ENCODE measurements at regions not wholly inside any gene's neighbourhood (a gene's known extent, or its start where the extent isn't known, plus 50 kb on each side); places are given as distances from the start of the nearest gene placed in this dataset.

DNA sequence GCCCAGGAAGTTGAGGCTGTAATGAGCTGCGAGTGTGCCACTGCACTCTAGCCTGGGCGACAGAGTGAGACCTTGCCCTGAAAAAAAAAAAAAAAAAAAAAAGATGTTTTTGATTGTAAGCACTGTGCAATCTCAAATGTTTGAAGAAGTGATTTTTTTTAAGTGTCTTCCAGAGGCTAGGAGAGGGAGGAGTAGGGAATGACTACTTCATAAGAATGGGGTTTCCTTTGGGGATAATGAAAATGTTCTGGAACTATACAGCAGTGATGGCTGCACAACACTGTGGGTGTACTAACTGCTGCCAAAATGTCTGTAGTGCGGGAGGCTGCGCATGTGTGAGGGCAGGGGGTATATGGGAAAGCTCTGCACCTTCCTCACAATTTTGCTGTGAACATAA lies 83.7 kb downstream of the MCFD2 start:
- no peak overlapping the region for H3K27ac ChIP-seq
- DNase-seq (ENCODE audit: low read depth, low spot score), result no peak

DNA sequence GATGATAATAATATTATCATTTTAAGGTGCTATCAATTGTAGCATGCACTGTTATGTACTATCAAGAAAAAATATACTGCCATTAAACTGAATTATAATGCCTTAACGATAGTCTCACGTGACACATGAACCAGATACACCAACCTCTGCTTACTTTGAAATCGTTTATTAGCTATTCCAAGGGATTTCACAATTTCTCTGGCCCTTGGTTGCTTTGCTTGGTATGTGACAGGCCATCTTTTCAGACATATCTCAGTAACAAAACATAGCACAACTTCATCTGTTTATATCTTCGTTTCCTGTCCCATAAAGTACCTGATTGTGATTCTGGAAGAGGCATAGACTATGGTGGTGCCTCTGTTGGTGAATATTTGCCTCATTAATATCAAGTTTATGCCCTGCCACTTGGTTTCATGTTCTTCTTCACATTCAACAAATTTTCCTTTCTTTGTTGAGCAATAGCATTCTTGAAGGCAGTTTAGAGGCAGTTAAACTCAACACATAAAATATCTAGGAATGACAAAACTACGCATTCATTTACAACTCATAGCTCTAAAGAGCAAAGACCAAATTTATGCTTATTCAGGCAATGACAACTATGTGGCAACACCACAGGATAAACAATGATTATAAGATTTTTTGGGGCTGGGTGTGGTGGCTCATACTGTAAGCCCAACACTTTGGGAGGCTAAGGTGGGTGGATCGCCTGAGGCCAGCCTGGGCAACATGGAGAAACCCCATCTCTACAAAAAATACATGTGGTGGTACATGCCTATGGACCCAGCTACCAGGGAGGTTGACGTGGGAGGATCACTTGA lies 84.3 kb downstream of the MCFD2 start:
- DNase-seq (ENCODE audit: low read depth, low spot score), result no peak
- H3K27ac ChIP-seq, result no peak overlapping the region

DNA sequence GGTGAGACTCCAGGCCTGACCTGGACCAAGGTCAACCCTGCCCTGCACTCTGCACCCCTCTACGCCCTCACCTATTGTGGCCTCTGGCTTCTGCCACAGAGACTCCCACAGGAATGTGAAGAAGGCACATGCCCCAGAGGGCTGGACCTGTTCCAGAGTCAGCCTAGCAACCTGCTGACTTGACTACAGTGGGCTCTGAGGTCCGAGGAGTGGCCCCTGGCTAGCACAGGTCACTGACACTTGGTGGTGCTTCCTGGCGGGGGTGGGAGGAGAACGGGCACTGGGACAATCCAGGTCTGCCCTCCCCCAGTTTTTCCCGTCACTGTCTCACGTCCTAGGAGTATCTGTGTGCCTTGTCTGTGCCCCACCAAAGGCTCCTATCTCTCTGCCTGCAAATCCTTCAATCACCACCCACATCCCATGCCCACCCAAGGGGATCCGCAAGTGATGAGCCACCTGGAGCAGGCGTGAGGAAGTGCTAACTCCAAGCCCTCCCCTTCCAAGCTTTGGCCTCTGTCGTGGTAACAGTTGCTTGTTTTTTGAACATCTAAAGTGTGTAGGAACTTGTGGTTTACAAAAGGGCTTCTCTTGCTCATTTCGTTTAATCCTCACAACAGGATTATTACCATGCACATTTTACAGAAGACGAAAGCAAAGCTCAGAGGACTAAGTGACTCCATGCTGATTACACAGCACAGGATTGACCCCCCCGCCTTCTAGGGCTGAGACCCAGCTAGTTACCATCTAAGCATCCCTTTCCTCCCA lies 86.2 kb downstream of the MCFD2 start:
- DNase-seq (ENCODE audit: low read depth, low spot score), result no peak
- H3K27ac ChIP-seq, result no peak overlapping the region

DNA sequence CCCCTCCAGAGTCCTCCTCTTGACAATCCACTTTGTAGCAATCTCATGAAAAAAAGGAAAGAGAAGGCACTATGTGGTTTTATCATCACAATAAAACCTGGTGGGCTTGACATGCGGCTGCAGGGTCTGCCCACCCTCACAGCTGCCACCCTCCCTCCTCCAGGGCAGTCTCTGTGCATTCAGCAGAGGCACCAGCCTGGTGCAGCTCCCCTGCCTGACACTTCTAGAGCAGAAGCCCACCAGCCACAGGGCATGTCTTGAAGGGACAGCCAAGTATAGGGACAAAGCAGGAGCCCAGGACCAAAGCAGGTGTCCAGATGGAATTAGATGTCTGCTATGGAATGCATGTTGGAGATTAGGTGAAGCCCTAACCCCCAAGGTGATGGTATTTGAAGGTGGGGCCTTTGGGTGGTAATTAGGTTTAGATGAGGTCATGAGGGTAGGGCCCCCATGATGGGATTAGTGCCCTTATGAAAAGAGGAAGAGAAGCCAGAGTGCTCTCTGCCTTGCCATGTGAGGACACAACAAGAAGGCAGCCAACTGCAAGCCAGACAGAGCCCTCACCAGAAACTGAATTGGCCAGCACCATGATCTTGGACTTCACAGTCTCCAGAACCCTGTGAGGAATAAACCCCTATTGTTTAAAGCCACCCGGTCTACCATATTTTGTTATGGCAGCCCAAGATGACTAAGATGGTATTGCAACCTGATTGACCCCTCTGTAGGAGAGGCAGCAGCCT lies 86.9 kb downstream of the MCFD2 start:
- H3K27ac ChIP-seq, result no peak overlapping the region
- DNase-seq (ENCODE audit: low read depth, low spot score), result no peak

DNA sequence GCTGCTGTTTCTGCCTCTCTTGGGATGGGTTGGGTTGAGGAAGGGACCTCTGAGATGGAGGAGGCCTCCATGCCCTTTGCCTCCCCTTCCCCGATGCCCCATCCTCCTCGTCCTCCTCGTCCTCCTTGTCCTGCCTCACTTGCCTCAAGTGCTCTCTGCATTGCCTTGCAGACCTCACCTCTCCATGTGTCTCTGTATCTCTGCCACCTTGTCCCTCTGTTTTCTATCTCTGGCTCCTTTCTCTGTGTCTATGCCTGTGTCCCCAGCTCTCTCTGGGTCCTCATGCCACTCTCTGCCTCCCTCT lies 87.5 kb downstream of the MCFD2 start:
- no peak overlapping the region for H3K27ac ChIP-seq
- DNase-seq (ENCODE audit: low read depth, low spot score), result no peak

DNA sequence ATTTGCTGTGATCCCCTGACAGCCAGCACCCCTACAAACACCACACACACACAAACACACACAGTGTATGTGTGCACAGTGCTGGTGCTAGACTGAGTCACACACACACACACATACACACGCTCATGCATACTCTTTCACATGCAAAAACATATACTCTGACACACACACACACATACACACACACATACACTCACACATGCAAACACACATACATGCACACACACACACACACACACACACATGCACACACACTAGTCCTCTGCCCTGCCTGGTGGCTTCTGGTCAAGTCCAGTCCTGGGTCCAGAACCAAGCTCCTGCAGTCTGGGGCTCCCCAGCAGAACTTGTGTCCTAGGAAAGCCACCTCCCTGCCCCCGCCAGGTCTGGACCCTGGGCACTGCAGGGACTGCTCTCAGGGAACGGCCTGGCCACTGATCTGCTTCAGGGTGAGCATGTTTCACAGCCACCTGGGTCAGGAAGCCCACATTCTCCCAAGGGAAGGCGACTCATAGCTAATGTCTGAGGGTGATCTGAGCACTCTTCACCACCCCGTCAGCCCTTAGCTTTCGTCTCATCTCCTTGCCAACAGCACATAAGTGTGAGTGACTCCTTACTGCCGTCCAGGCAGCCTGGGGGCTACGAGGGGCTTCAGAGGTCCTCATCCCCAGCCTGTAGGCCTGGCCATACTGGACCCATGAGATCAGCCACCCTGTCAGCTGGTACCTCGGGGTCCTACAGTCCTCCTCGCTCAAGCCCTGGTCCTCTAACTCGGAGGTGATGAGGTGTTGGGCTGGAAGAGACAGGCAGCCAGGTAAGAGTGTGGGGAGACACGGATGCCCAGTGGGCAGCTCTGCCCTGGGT lies 88.1 kb downstream of the MCFD2 start:
- H3K27ac ChIP-seq, result no peak overlapping the region

DNA sequence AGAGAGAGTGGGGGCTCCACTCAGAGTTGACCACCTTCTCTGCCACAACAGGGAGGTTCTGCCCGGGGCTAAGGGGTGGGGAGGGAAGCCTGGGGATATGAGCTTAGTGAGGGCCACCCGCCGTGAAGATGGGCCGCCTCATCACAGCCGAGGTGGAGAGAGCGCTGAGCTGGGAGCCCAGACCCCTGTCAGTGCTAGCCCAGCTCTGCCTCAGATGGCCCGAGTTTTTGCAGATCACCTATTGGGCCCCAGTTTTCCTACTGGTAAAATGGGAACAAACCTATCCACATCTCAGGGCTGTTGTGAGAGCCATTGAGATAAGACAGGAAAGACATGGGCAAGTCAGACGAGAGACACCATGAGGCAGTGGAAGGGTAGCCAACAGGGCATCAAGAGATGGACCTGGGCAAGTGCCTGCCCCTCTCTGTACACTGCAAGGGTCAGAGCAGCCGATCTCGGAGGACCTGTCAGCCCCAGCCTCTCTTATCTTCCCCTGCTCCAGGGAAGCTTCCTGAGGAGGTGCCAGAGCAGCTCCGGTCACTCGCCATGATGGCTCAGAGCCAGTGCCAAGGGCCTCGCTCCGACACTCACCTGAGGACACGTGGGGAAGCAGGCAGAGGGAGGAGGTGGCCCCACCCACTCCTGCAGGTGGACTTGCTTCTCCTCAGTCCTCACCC lies 88.9 kb downstream of the MCFD2 start:
- no peak for DNase-seq (ENCODE audit: low read depth, low spot score)
- no peak overlapping the region for H3K27ac ChIP-seq

More for the DNA sequence above, 88.1 kb downstream of the MCFD2 start:
- no peak for DNase-seq (ENCODE audit: low read depth, low spot score)

DNA sequence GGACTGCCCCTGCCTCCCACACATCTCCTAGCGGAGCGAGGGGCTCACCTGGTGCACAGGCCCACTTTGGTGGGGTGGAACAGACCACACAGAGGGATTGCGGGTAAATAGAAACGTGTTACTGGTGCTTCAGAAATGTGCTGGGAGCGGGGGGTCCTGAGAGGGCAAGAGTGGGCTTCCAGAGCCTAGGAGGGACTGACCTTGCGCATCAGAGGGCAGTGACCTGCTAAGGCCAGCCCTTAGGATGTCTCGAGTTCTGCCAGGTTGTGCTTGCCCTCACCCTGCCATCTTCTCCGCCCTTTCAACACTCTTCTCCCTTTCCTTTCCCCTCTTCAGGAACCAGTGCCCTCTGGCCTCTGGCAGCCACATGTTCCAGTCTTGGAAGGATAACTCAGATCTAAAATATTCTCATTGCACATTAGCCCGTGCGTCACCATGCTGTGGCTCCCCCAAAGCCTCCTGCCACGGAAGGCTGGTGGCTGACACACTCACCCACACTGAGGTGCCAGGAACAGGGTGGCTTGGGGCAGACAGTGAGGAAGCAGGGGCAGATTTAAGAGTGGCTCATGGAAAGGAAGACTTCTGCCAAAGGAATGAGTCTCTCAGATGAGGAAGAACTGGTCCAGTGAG lies 89.6 kb downstream of the MCFD2 start:
- no peak overlapping the region for H3K27ac ChIP-seq
- DNase-seq (ENCODE audit: low read depth, low spot score), result no peak

DNA sequence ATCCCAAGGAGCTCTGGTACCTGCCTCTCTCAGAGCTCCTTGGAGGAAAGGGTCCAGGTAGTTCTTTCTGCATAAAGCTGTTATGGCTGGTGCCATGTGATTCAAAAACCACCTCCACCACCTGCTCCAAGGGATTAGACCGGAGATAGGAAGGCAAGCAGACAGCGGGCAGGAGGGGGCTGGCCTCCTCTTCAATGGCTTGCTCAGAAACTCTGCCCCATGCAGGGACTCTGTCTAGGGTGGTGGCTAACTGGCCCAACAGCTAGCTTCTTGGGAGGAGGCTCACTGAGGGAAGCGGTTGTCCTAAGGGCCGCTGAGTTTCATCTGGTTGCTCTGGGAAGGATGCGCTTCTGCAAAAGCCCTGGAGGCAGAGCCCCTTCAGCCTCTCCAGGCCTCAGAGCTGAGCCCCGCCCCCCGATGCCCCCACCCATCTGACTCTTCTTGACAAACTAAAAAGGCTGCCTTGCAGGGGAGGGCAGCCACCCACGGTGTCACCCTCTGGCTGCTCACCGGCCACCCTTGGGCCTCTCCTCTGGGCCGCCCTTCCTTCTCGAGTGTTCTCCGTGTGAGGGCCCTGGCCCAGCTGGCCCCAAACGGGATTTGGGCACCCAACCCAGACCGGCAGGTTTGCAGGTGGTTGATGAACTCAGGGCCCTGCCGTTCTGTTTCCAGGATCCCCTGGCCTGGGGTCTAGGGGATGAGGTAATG lies 90.2 kb downstream of the MCFD2 start:
- H3K27ac ChIP-seq, result no peak overlapping the region
- no peak for DNase-seq (ENCODE audit: low read depth, low spot score)

DNA sequence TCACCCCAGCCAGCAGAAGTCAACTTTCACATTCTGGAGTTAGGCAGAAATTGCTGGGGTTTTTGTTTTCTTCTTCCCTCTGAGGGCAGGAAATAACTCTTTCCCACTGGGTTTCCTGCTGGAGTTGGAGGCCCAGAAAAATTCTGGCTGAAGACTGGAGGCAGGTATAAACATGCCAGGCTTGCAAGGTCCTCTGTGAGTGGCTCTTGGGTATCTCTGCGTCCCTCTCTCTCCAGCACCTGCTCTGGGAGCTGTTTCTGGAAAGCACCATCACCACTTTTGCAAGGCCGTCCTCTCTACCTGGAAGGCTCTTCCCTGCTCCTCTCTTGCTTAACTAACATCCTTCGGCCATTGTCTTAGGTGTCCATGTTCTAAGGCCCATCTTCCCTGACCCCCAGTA lies 91.0 kb downstream of the MCFD2 start:
- H3K27ac ChIP-seq, result no peak overlapping the region
- no peak for DNase-seq (ENCODE audit: low read depth, low spot score)

DNA sequence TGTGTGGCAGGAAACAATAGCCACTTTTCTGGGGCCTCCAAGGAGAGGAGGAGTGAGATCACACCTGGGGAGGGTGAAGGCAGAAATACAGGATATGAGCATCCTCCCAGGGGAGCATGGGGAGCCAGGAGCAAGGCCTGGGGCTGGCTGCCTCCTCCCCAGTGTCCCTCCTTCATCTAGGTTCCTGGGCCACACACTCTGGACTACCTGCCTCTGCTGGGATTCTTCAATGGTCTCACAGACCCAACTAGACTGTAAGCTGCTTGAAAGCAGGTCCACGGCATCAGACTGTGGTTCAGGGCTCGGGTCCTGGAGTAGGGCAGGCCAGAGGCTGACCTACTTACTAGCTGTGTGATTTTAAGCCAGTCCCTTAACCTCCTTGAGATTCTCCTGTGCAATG lies 94.0 kb downstream of the MCFD2 start:
- H3K27ac ChIP-seq, result no peak overlapping the region
- no peak for DNase-seq (ENCODE audit: low read depth, low spot score)

DNA sequence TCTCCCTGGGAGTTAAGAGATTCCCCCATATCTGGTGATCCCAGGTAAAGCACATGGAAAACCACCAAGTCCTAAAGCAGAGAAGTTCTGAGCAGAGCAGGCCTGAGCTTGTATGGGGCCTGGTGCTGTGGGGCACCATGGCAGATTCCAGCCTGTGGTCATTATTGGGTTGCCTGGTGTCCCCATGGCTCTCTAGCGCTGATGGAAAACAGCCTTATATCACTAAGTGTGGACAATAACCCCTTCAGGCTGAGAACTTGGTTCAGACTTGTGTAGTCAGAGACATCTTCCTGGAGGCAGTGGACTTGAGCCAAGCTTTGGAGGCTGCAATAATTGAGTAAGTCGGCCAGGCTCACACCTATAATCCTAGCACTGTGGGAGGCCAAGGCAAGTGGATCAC lies 96.8 kb downstream of the MCFD2 start:
- no peak for DNase-seq (ENCODE audit: low read depth, low spot score)
- H3K27ac ChIP-seq, result no peak overlapping the region

DNA sequence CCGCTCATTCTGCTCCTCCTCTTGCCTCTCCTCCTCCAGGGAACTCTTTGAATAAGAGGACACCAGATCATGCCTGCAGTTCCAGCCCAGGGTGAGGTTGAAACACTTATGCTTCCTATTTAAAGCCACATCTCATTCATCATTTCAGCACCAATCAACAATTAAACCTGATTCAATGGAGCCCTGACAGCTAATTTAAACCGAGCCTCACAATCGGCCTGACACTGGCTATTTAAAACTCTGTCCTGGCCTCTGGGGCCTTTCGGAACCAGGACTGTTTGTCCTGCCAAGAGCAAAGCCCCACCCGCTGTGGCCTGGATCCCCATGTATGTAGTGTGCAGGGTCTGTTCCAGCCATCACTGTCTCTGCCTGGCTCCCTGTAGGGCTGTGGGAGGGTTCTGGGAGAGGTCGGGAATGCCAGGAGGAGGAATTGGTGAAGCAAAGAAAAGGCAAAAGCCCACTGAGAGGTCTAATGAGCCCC lies 97.4 kb downstream of the MCFD2 start:
- no peak overlapping the region for H3K27ac ChIP-seq
- no peak for DNase-seq (ENCODE audit: low read depth, low spot score)

DNA sequence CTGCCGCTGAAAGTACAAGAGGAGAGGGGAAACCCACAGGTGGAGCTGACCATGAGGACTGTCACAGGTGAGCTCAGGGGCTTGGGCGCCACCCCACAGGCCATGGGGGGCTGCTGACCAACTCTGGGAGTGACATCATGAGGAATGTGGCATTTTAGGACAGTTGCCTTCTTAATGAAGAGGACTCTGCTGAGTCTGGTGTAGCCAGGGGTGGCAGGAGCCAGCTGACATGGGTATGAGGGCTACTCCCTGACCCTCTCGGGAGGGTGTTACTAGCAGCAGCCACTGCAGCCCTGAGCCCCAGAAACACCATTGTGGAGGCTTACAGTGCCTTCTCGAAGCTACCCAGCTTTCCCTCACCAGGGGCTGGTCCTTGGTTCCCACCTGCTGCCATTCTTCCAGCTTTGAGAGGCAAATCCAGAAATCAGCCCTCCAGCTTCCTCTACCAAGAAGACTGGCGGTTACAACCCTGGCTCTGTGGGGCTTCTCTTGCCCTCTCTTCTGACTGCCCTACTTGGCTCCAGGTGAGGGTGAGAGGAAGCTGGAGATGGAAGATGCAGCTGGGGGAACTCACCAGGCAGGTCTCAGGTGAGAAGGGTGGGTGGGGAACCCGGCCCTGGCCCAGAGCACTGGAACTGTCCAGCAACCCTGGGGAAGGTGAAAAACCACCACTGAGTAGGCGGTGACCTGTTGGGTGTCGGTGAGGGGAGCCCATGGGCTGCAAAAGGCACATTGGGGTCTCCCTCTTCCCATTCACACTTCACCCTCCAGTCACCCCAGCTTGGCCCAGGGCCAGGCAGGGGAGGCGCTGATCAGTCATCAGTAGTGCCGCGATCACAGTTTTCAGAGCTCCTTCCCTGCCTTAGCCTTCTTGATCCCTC lies 98.5 kb downstream of the MCFD2 start:
- no peak for DNase-seq (ENCODE audit: low read depth, low spot score)
- no peak overlapping the region for H3K27ac ChIP-seq

DNA sequence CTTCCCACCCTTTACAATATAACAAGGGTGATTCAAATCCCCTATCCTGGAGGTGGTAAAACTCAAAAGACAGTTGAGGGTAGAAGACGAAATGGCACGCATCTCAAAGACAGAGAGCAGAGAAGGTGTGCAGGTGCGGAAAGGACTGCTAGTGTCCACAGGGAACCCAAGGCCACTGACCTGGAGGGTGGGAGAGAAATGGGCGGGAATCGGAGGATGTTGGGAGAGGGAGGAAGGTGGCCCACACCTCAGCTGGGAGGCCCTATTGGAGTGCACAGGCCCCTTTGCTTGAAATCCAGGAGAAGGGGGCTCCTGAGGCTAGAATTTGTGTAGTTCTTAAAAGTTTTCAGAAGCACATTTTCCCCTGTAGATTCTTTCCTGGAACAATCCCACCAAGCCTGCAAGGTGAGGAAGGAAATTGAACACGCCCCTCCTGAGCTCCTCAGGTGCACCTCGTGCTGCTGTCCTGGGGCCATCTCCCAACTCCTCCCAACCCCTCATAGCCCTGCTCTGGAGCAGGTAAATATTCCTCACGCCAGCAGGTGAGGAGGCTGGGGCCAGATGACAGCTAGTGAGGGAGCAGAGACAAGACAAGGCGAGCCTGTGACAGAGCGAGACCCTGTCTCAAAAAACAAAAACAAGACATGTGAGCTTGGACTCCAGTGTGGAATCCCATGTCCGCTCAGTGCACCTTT lies 99.3 kb downstream of the MCFD2 start:
- no peak overlapping the region for H3K27ac ChIP-seq
- DNase-seq (ENCODE audit: low read depth, low spot score), result no peak

DNA sequence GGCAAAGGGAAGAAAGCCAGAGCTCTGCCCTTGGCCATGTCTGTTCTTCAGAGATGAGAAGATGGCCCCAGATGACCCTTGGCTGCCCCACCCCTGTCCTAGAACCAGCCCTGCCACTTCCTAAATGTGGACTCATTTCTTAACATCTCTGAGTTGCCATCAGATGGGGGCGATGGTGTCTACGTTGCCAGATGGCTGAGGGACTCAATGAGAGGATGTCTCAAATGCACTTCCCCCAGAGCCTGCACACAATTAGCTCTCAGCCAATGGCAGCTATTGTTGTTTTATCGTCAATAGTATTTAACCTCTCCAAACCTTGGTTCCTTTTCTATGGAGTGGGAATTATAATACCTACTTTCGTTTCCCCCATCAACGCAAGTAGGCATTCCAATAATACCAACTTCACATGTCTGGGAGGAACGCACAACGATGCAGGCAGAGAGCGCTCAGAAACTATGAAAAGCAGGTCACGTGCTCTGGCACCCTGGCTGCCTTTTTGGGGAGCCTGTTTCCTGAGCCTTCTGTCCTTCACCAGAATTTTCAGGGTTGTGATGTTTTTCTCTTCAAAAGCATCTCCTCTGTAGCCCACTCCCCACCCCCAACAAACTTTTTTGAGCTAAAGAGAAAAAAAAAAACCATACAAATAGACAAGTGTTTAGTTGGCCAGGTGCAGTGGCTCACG lies 100.3 kb downstream of the MCFD2 start:
- no peak overlapping the region for H3K27ac ChIP-seq
- DNase-seq (ENCODE audit: low read depth, low spot score), result no peak

Data from epithelial cell of prostate (primary cell).